Activated T-helper 1 cell treated with Interleukin-2 at 50 U/mL for 16 hours (primary cell): ENCODE measurements at regions not wholly inside any gene's neighbourhood (a gene's known extent, or its start where the extent isn't known, plus 50 kb on each side); places are given as distances from the start of the nearest gene placed in this dataset.
"Not testable (repeated sequence)": the region's sequence is repeated elsewhere in the genome, so short reads cannot be mapped to it uniquely, and the experiment has no call there.

Source experiments
- DNase-seq: peaks from one replicate; pipeline ENCODE4 v3.0.0-alpha.2; 2020; ENCODE audit warnings: low read depth

- DNase-seq, result no peak
Measured at GRCh38 chr17:37859451-37859850, 64.8 kb upstream of the TBC1D3K start.

GRCh38 chr17:37858391-37858790 lies 65.8 kb upstream of the TBC1D3K start:
- DNase-seq, result not testable (repeated sequence)

- no peak for DNase-seq
Measured at GRCh38 chr17:37856245-37856644, 68.0 kb upstream of the TBC1D3K start.

GRCh38 chr17:37849617-37849972 lies 74.6 kb upstream of the TBC1D3K start:
- no peak for DNase-seq

GRCh38 chr17:37848690-37849616 lies 75.3 kb upstream of the TBC1D3K start:
- no peak for DNase-seq

- DNase-seq, result no peak
Measured at GRCh38 chr17:37847811-37848331, 76.3 kb upstream of the TBC1D3K start.

- DNase-seq, result no peak
Measured at GRCh38 chr17:37847102-37847501, 77.1 kb upstream of the TBC1D3K start.

GRCh38 chr17:37844977-37845293 lies 79.3 kb upstream of the TBC1D3K start:
- no peak for DNase-seq

- DNase-seq, result peak; percentile 15
Measured at GRCh38 chr17:37844158-37844976, 79.8 kb upstream of the TBC1D3K start.

- DNase-seq, result no peak
Measured at GRCh38 chr17:37842401-37842800, 81.8 kb upstream of the TBC1D3K start.

- DNase-seq, result no peak
Measured at GRCh38 chr17:37841232-37841631, 83.0 kb upstream of the TBC1D3K start.

- no peak for DNase-seq
Measured at GRCh38 chr17:37840576-37840975, 83.6 kb upstream of the TBC1D3K start.

GRCh38 chr17:37839196-37839978 lies 84.8 kb upstream of the TBC1D3K start:
- no peak for DNase-seq

GRCh38 chr17:37838276-37838675 lies 85.9 kb upstream of the TBC1D3K start:
- no peak for DNase-seq

- DNase-seq, result no peak
Measured at GRCh38 chr17:37836593-37836992, 87.6 kb upstream of the TBC1D3K start.

- no peak for DNase-seq
Measured at GRCh38 chr17:37834168-37834567, 89.3 kb upstream of the HNF1B start.

- no peak for DNase-seq
Measured at GRCh38 chr17:37833237-37833859, 88.5 kb upstream of the HNF1B start.

- no peak for DNase-seq
Measured at GRCh38 chr17:37831986-37832385, 87.1 kb upstream of the HNF1B start.

- no peak for DNase-seq
Measured at GRCh38 chr17:37831492-37831891, 86.6 kb upstream of the HNF1B start.

- DNase-seq, result no peak
Measured at GRCh38 chr17:37830151-37830993, 85.5 kb upstream of the HNF1B start.

GRCh38 chr17:37829592-37830123 lies 84.8 kb upstream of the HNF1B start:
- DNase-seq, result no peak
